Duodenal mucosa (tissue), 2 donors: ENCODE measurements at regions not wholly inside any gene's neighbourhood (a gene's known extent, or its start where the extent isn't known, plus 50 kb on each side); places are given as distances from the start of the nearest gene placed in this dataset.
"Not testable (repeated sequence)": the region's sequence is repeated elsewhere in the genome, so short reads cannot be mapped to it uniquely, and the experiment has no call there.

ENCODE experiments used
- H3K27ac ChIP-seq: one replicate; pipeline ENCODE4 v1.7.0; 2013; ENCODE audit warnings: low read depth, low read length
- H3K27me3 ChIP-seq, 2 donors: one replicate each; pipeline ENCODE4 v1.7.0; 2013; ENCODE audit warnings: low read length in 2 of 2, control low read depth in 1 of 2; ENCODE audit not compliant: insufficient read depth in 2 of 2, control insufficient read depth in 1 of 2
- H3K36me3 ChIP-seq, 2 donors: one replicate each; pipeline ENCODE4 v1.7.0; 2013; ENCODE audit warnings: low read length in 2 of 2, control low read depth in 1 of 2; ENCODE audit not compliant: insufficient read depth in 2 of 2, control insufficient read depth in 1 of 2
- H3K4me1 ChIP-seq, 2 donors: one replicate each; pipeline ENCODE4 v1.7.0; 2013; ENCODE audit warnings: low read length in 2 of 2, control low read depth in 1 of 2; ENCODE audit not compliant: insufficient read depth in 2 of 2, control insufficient read depth in 1 of 2
- H3K4me3 ChIP-seq, 2 donors: one replicate each; pipeline ENCODE4 v1.7.0; 2013; ENCODE audit warnings: low read length in 2 of 2, low read depth in 1 of 2
- H3K9ac ChIP-seq, 2 donors: one replicate each; pipeline ENCODE4 v1.7.0; 2013; ENCODE audit warnings: low read length in 2 of 2, low read depth in 1 of 2
- H3K9me3 ChIP-seq, 2 donors: one replicate each; pipeline ENCODE4 v1.7.0; 2013; ENCODE audit warnings: low read length in 2 of 2, control low read depth in 1 of 2; ENCODE audit not compliant: control insufficient read depth in 1 of 2

- H3K36me3 ChIP-seq: no peaks in the 10 kb centered on the region
- H3K4me3 ChIP-seq: no peak overlapping the region
- H3K9me3 ChIP-seq: peaks cover 0 to 13% of the 10 kb centered on the region in 2 donors
- H3K9ac ChIP-seq: no peak overlapping the region
- H3K27ac ChIP-seq: no peak overlapping the region
- H3K27me3 ChIP-seq: no peaks in the 10 kb centered on the region
- no peaks in the 10 kb centered on the region for H3K4me1 ChIP-seq
Observed at GRCh38 chr2:34784701-34785100, 1185.6 kb upstream of the FAM98A start.

GRCh38 chr2:34750742-34751141 is 1151.6 kb upstream of the FAM98A start:
- H3K9me3 ChIP-seq, H3K9ac ChIP-seq, H3K4me1 ChIP-seq, H3K27me3 ChIP-seq, H3K4me3 ChIP-seq, H3K36me3 ChIP-seq, H3K27ac ChIP-seq: not testable (repeated sequence)

GRCh38 chr2:34747643-34748042 is 1148.5 kb upstream of the FAM98A start:
- Histone ChIP-seq H3K27me3 (no peaks in the 10 kb centered on the region), H3K4me3 (no peak overlapping the region), H3K9me3 (peaks cover 3 to 9% of the 10 kb centered on the region in 2 donors), H3K36me3 (no peaks in the 10 kb centered on the region), H3K27ac (no peak overlapping the region), H3K4me1 (no peaks in the 10 kb centered on the region), H3K9ac (no peak overlapping the region)

GRCh38 chr2:34738691-34739090 is 1139.6 kb upstream of the FAM98A start:
- Histone ChIP-seq H3K9me3 (no peaks in the 10 kb centered on the region), H3K27me3 (no peaks in the 10 kb centered on the region), H3K4me3 (no peak overlapping the region), H3K36me3 (no peaks in the 10 kb centered on the region), H3K4me1 (no peaks in the 10 kb centered on the region), H3K9ac (no peak overlapping the region), H3K27ac (no peak overlapping the region)

- Histone ChIP-seq H3K4me1 (no peaks in the 10 kb centered on the region), H3K4me3 (no peak overlapping the region), H3K36me3 (no peaks in the 10 kb centered on the region), H3K27me3 (no peaks in the 10 kb centered on the region), H3K9ac (no peak overlapping the region), H3K9me3 (no peaks in the 10 kb centered on the region), H3K27ac (no peak overlapping the region)
Observed at GRCh38 chr2:34737146-34737545, 1138.0 kb upstream of the FAM98A start.

- H3K4me3 ChIP-seq: no peak overlapping the region
Observed at GRCh38 chr2:34736482-34736881, 1137.4 kb upstream of the FAM98A start.

GRCh38 chr2:34734662-34735061 is 1135.6 kb upstream of the FAM98A start:
- Histone ChIP-seq H3K4me3 (no peak overlapping the region), H3K27ac (no peak overlapping the region), H3K27me3 (no peaks in the 10 kb centered on the region)

More at GRCh38 chr2:34736482-34736881, 1137.4 kb upstream of the FAM98A start:
- no peak overlapping the region for H3K9ac ChIP-seq
- no peaks in the 10 kb centered on the region for H3K4me1 ChIP-seq
- no peaks in the 10 kb centered on the region for H3K36me3 ChIP-seq
- H3K27me3 ChIP-seq: no peaks in the 10 kb centered on the region
- no peak overlapping the region for H3K27ac ChIP-seq
- no peaks in the 10 kb centered on the region for H3K9me3 ChIP-seq

GRCh38 chr2:34734042-34734441 is 1134.9 kb upstream of the FAM98A start:
- Histone ChIP-seq H3K9ac (no peak overlapping the region), H3K36me3 (no peaks in the 10 kb centered on the region), H3K27ac (no peak overlapping the region), H3K4me3 (no peak overlapping the region), H3K4me1 (no peaks in the 10 kb centered on the region), H3K9me3 (no peaks in the 10 kb centered on the region), H3K27me3 (no peaks in the 10 kb centered on the region)

More at GRCh38 chr2:34734662-34735061, 1135.6 kb upstream of the FAM98A start:
- no peaks in the 10 kb centered on the region for H3K9me3 ChIP-seq
- H3K36me3 ChIP-seq: no peaks in the 10 kb centered on the region
- H3K9ac ChIP-seq: no peak overlapping the region
- H3K4me1 ChIP-seq: no peaks in the 10 kb centered on the region

GRCh38 chr2:34731292-34731691 is 1132.2 kb upstream of the FAM98A start:
- no peaks in the 10 kb centered on the region for H3K27me3 ChIP-seq
- H3K4me1 ChIP-seq: no peaks in the 10 kb centered on the region
- H3K27ac ChIP-seq: no peak overlapping the region
- no peaks in the 10 kb centered on the region for H3K36me3 ChIP-seq
- no peak overlapping the region for H3K4me3 ChIP-seq
- H3K9ac ChIP-seq: no peak overlapping the region
- no peaks in the 10 kb centered on the region for H3K9me3 ChIP-seq

- Histone ChIP-seq H3K27me3 (no peaks in the 10 kb centered on the region), H3K4me1 (no peaks in the 10 kb centered on the region), H3K9ac (no peak overlapping the region), H3K27ac (no peak overlapping the region), H3K36me3 (no peaks in the 10 kb centered on the region), H3K4me3 (no peak overlapping the region), H3K9me3 (no peaks in the 10 kb centered on the region)
Observed at GRCh38 chr2:34729845-34730244, 1130.7 kb upstream of the FAM98A start.

GRCh38 chr2:34724107-34724506 is 1125.0 kb upstream of the FAM98A start:
- Histone ChIP-seq H3K4me3 (no peak overlapping the region), H3K9me3 (no peaks in the 10 kb centered on the region), H3K27me3 (no peaks in the 10 kb centered on the region), H3K27ac (no peak overlapping the region), H3K4me1 (no peaks in the 10 kb centered on the region), H3K9ac (no peak overlapping the region), H3K36me3 (no peaks in the 10 kb centered on the region)
